HuH-7 (cell line): ENCODE measurements at regions not wholly inside any gene's neighbourhood (a gene's known extent, or its start where the extent isn't known, plus 50 kb on each side); places are given as distances from the start of the nearest gene placed in this dataset.

Source experiments
- DNase-seq: peaks from one replicate; pipeline ENCODE4 v3.0.0; 2011; ENCODE audit warnings: low spot score

- DNase-seq: no peak
These were observed 475.0 kb downstream of the TUSC7 start for GRCh38 chr3:117184574-117184973.

- no peak for DNase-seq
These were observed 481.7 kb downstream of the TUSC7 start for GRCh38 chr3:117191245-117191644.

- no peak for DNase-seq
These were observed 483.3 kb downstream of the TUSC7 start for GRCh38 chr3:117192888-117193287.

- no peak for DNase-seq
These were observed 483.8 kb downstream of the TUSC7 start for GRCh38 chr3:117193390-117193789.

- DNase-seq: no peak
These were observed 485.5 kb downstream of the TUSC7 start for GRCh38 chr3:117195034-117195433.

GRCh38 chr3:117200962-117201361, 491.4 kb downstream of the TUSC7 start:
- DNase-seq: no peak

- DNase-seq: no peak
These were observed 492.6 kb downstream of the TUSC7 start for GRCh38 chr3:117201901-117202774.

GRCh38 chr3:117217355-117217754, 507.8 kb downstream of the TUSC7 start:
- no peak for DNase-seq

- no peak for DNase-seq
These were observed 508.3 kb downstream of the TUSC7 start for GRCh38 chr3:117217760-117218316.

- DNase-seq: no peak
These were observed 509.1 kb downstream of the TUSC7 start for GRCh38 chr3:117218641-117219048.

GRCh38 chr3:117219296-117219695, 509.7 kb downstream of the TUSC7 start:
- DNase-seq: no peak

GRCh38 chr3:117226932-117227331, 517.4 kb downstream of the TUSC7 start:
- DNase-seq: no peak

- no peak for DNase-seq
These were observed 518.9 kb downstream of the TUSC7 start for GRCh38 chr3:117228466-117228865.

GRCh38 chr3:117230924-117231323, 521.3 kb downstream of the TUSC7 start:
- DNase-seq: no peak

- no peak for DNase-seq
These were observed 524.8 kb downstream of the TUSC7 start for GRCh38 chr3:117234331-117234730.

- no peak for DNase-seq
These were observed 525.7 kb downstream of the TUSC7 start for GRCh38 chr3:117235304-117235703.

- no peak for DNase-seq
These were observed 529.2 kb downstream of the TUSC7 start for GRCh38 chr3:117238806-117239205.

GRCh38 chr3:117243657-117244056, 534.1 kb downstream of the TUSC7 start:
- no peak for DNase-seq

GRCh38 chr3:117246771-117247555, 537.4 kb downstream of the TUSC7 start:
- no peak for DNase-seq

- no peak for DNase-seq
These were observed 538.6 kb downstream of the TUSC7 start for GRCh38 chr3:117248153-117248552.

GRCh38 chr3:117252208-117252607, 542.6 kb downstream of the TUSC7 start:
- no peak for DNase-seq

- no peak for DNase-seq
These were observed 543.1 kb downstream of the TUSC7 start for GRCh38 chr3:117252651-117253050.

- no peak for DNase-seq
These were observed 544.1 kb downstream of the TUSC7 start for GRCh38 chr3:117253636-117254035.
